Gastroesophageal sphincter (tissue), 4 donors: ENCODE measurements at regions not wholly inside any gene's neighbourhood (a gene's known extent, or its start where the extent isn't known, plus 50 kb on each side); places are given as distances from the start of the nearest gene placed in this dataset.
"Not testable (repeated sequence)": the region's sequence is repeated elsewhere in the genome, so short reads cannot be mapped to it uniquely, and the experiment has no call there.

ENCODE experiments used
- ATAC-seq: fragments of 150-250 bp; one replicate; pipeline ENCODE4 v1.9.1; 2016; ENCODE audit warnings: mild to moderate bottlenecking, moderate library complexity
- H3K27ac ChIP-seq, 4 donors: fragments of 200-600 bp; sonication (generic) in 3 of 4; 1 replicate in 3 of 4; 2 replicates in 1 of 4; pipeline ENCODE4 v1.5.1; 2016 to 2019
- H3K27me3 ChIP-seq: fragments of 200-600 bp; sonication (generic); one replicate; pipeline ENCODE4 v1.5.1; 2019
- H3K36me3 ChIP-seq, 2 donors: fragments of 200-600 bp; sonication (generic); one replicate each; pipeline ENCODE4 v1.5.1; 2019; ENCODE audit warnings: control low read depth in 1 of 2
- H3K4me1 ChIP-seq, 3 donors: fragments of 200-600 bp; sonication (generic); 1 replicate in 2 of 3; 2 replicates in 1 of 3; pipeline ENCODE4 v1.5.1; 2016 to 2019; ENCODE audit warnings: control low read depth in 2 of 3
- H3K4me3 ChIP-seq, 2 donors: fragments of 200-600 bp; sonication (generic); one replicate each; pipeline ENCODE4 v1.5.1; 2019; ENCODE audit warnings: mild to moderate bottlenecking in 1 of 2, moderate library complexity in 1 of 2
- H3K9me3 ChIP-seq, 3 donors: fragments of 200-600 bp; sonication (generic); one replicate each; pipeline ENCODE4 v1.5.1; 2017 to 2019; ENCODE audit warnings: control low read depth in 2 of 3
- CTCF ChIP-seq, 4 experiments: fragments of 200-600 bp in 2 of 4; fragments of 450-650 bp in 2 of 4; sonication (generic) in 1 of 4; IDR thresholded peaks; one replicate each; pipeline ENCODE4 v1.5.1; 2017 to 2019; ENCODE audit warnings: antibody characterized with exemption in 4 of 4, mild to moderate bottlenecking in 2 of 4, moderate library complexity in 2 of 4
- EP300 ChIP-seq: sonication (generic); formaldehyde crosslinking; IDR thresholded peaks from one replicate; pipeline ENCODE4 v1.6.1; 2017; ENCODE audit warnings: antibody characterized with exemption, mild to moderate bottlenecking
- POLR2A ChIP-seq, 2 donors: fragments of 450-650 bp; IDR thresholded peaks; one replicate each; pipeline ENCODE4 v1.6.1; 2017; ENCODE audit warnings: antibody characterized with exemption in 2 of 2, mild to moderate bottlenecking in 2 of 2, moderate library complexity in 1 of 2
- POLR2AphosphoS5 ChIP-seq: sonication (generic); formaldehyde crosslinking; IDR thresholded peaks from one replicate; pipeline ENCODE4 v1.6.1; 2017; ENCODE audit warnings: antibody characterized with exemption
- WGBS, 2 donors: methylation state at CpG; one replicate each; pipeline ENCODE4 v1.1.5; 2018; ENCODE audit warnings: low coverage in 1 of 2; 5-methylcytosine and 5-hydroxymethylcytosine counted together

- Histone ChIP-seq H3K9me3 (no peaks in the 10 kb centered on the region), H3K36me3 (no peaks in the 10 kb centered on the region), H3K4me1 (peaks cover 0 to 4% (median 0%) of the 10 kb centered on the region in 3 donors), H3K4me3 (no peak overlapping the region), H3K27ac (no peak overlapping the region), H3K27me3 (no peaks in the 10 kb centered on the region)
- whole genome bisulfite sequencing, 2 donors: 64 to 83% methylated on average over 7 of the region's 7 CpGs
- ATAC-seq: no peak
- no peak for TF ChIP-seq POLR2A (IDR thresholded peaks at IDR 0.05)
- TF ChIP-seq EP300: no peak
- no peak for TF ChIP-seq POLR2AphosphoS5
- no peak for TF ChIP-seq CTCF (IDR thresholded peaks at IDR 0.05)
These were observed 153.7 kb upstream of the MDFIC2 start for GRCh38 chr3:70466096-70466495.

GRCh38 chr3:70464876-70465275 is 152.4 kb upstream of the MDFIC2 start:
- ATAC-seq: no peak
- no peak overlapping the region for H3K27ac ChIP-seq
- WGBS, 2 donors: 62 to 66% methylated on average over 5 of the region's 5 CpGs
- H3K27me3 ChIP-seq: no peaks in the 10 kb centered on the region
- TF ChIP-seq EP300: no peak
- TF ChIP-seq POLR2A (IDR thresholded peaks at IDR 0.05): no peak
- no peak for TF ChIP-seq CTCF (IDR thresholded peaks at IDR 0.05)
- no peak for TF ChIP-seq POLR2AphosphoS5
- no peaks in the 10 kb centered on the region for H3K9me3 ChIP-seq
- no peak overlapping the region for H3K4me3 ChIP-seq
- no peaks in the 10 kb centered on the region for H3K4me1 ChIP-seq
- no peaks in the 10 kb centered on the region for H3K36me3 ChIP-seq

- TF ChIP-seq EP300: no peak
- TF ChIP-seq POLR2A (IDR thresholded peaks at IDR 0.05): no peak
- TF ChIP-seq CTCF (IDR thresholded peaks at IDR 0.05): no peak
- TF ChIP-seq POLR2AphosphoS5: no peak
- Histone ChIP-seq H3K27ac (no peak overlapping the region), H3K4me3 (no peak overlapping the region), H3K36me3 (no peaks in the 10 kb centered on the region), H3K4me1 (no peaks in the 10 kb centered on the region), H3K27me3 (no peaks in the 10 kb centered on the region), H3K9me3 (no peaks in the 10 kb centered on the region)
- 70 to 78% methylated on average over 5 of the region's 5 CpGs for WGBS, 2 donors
- ATAC-seq: no peak
These were observed 152.0 kb upstream of the MDFIC2 start for GRCh38 chr3:70464465-70464864.

GRCh38 chr3:70450220-70450619 is 137.8 kb upstream of the MDFIC2 start:
- H3K4me1 ChIP-seq, H3K27me3 ChIP-seq, H3K27ac ChIP-seq, H3K9me3 ChIP-seq, H3K36me3 ChIP-seq, H3K4me3 ChIP-seq, ATAC-seq: not testable (repeated sequence)
- 60 to 100% methylated on average over 1 of the region's 2 CpGs for WGBS, 2 donors

- H3K4me1 ChIP-seq, H3K36me3 ChIP-seq, H3K27ac ChIP-seq, H3K9me3 ChIP-seq, ATAC-seq, H3K27me3 ChIP-seq, H3K4me3 ChIP-seq: not testable (repeated sequence)
- WGBS, 2 donors: 40 to 63% methylated on average over 2 of the region's 2 CpGs
These were observed 123.0 kb upstream of the MDFIC2 start for GRCh38 chr3:70435422-70435821.

GRCh38 chr3:70433091-70433490 is 120.7 kb upstream of the MDFIC2 start:
- ATAC-seq: no peak
- Histone ChIP-seq H3K36me3 (no peaks in the 10 kb centered on the region), H3K4me3 (no peak overlapping the region), H3K4me1 (no peaks in the 10 kb centered on the region), H3K27me3 (no peaks in the 10 kb centered on the region), H3K27ac (no peak overlapping the region), H3K9me3 (no peaks in the 10 kb centered on the region)
- WGBS, 2 donors: 93 to 100% methylated on average over 1 of the region's 1 CpG
- TF ChIP-seq EP300: no peak
- no peak for TF ChIP-seq CTCF (IDR thresholded peaks at IDR 0.05)
- TF ChIP-seq POLR2A (IDR thresholded peaks at IDR 0.05): no peak
- TF ChIP-seq POLR2AphosphoS5: no peak
